ENCODE measurements at regions not wholly inside any gene's neighbourhood (a gene's known extent, or its start where the extent isn't known, plus 50 kb on each side); places are given as distances from the start of the nearest gene placed in this dataset.

- no peak for DNase-seq (ENCODE audit: low read depth)
- H3K4me3 ChIP-seq (ENCODE audit: low read depth, low read length): no peak overlapping the region
- TF ChIP-seq CTCF (IDR thresholded peaks at IDR 0.05; ENCODE audit: insufficient read depth, low read depth, low read length, missing control alignments): peak; percentile 12
These were observed 112.0 kb downstream of the PRLHR start for GRCh38 chr10:118483496-118483895.

DNA sequence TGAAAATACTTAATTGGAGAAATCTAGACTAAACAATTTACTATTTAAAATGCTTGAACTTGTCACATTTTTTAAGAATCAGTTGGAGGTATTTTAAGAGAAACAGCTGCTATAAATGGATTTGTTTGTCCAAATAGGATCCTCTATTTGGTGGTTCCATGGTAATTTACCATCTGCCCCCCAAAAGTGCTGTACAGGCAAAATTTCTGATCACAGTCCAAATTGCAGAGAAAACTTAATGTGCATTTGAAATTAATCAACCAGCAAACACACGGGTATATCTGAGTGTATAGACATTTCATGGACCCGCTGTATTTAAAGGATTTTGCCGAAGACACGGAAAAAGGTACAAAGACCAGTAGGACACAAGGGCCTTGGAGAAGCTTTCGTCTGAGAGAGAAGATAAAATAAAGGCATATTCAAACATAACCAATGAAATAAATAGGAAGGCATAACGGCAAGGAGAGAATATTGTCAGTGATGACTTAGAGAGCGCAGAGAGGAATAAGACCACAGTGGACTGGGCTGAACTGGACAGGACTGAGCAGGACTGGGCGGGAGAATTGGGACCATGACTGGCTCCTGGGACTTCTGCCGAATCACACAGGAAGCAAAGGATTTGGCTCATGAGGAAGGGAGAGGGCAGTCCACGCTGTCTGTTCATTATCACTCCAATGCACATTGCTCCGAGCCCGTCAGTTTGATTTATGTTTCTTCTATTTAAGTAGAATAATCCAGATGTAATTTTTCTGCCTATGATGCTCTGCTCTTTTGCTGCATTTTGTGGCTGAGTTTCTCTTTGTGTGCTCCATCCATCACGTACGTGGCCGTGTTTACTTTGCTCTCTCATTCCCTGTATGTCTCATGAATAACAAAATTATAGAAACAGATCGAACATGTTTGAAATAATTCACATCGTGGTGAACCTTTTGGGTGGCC, 112.8 kb downstream of the PRLHR start:
- no peak for TF ChIP-seq CTCF (IDR thresholded peaks at IDR 0.05; ENCODE audit: insufficient read depth, low read depth, low read length, missing control alignments)
- no peak overlapping the region for H3K4me3 ChIP-seq (ENCODE audit: low read depth, low read length)
- DNase-seq (ENCODE audit: low read depth): no peak

- no peak for TF ChIP-seq CTCF (IDR thresholded peaks at IDR 0.05; ENCODE audit: insufficient read depth, low read depth, low read length, missing control alignments)
- DNase-seq (ENCODE audit: low read depth): no peak
These were observed 113.6 kb downstream of the PRLHR start for GRCh38 chr10:118481871-118482270.

DNA sequence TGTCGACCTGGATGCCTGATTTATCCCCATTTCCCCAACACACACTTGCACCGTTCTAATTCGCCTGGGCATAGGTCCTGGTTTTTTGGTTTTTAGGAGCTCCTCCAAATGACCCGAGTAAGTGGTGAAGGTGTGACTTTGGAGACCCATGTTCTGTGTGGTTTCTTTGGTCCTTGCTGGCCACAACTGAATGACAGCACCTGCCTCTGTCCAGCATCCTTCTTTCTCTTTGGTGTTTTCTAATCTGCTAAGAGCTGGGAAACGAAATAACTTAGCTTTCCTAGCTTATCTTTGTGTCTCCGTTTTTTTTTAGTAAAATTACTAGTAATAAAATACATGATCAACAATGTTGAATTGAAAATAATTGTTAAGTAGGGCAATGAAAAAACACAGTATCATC, 120.2 kb downstream of the PRLHR start:
- TF ChIP-seq CTCF (IDR thresholded peaks at IDR 0.05; ENCODE audit: insufficient read depth, low read depth, low read length, missing control alignments): no peak
- no peak for DNase-seq (ENCODE audit: low read depth)
- no peak overlapping the region for H3K4me3 ChIP-seq (ENCODE audit: low read depth, low read length)

More at GRCh38 chr10:118481871-118482270, 113.6 kb downstream of the PRLHR start:
- H3K4me3 ChIP-seq (ENCODE audit: low read depth, low read length): no peak overlapping the region

GRCh38 chr10:118474111-118474510, 121.3 kb downstream of the PRLHR start:
- no peak for DNase-seq (ENCODE audit: low read depth)
- TF ChIP-seq CTCF (IDR thresholded peaks at IDR 0.05; ENCODE audit: insufficient read depth, low read depth, low read length, missing control alignments): no peak
- H3K4me3 ChIP-seq (ENCODE audit: low read depth, low read length): no peak overlapping the region

GRCh38 chr10:118473305-118473960, 122.0 kb downstream of the PRLHR start:
- no peak for TF ChIP-seq CTCF (IDR thresholded peaks at IDR 0.05; ENCODE audit: insufficient read depth, low read depth, low read length, missing control alignments)
- no peak for DNase-seq (ENCODE audit: low read depth)
- H3K4me3 ChIP-seq (ENCODE audit: low read depth, low read length): no peak overlapping the region

Measured in GM12865 (cell line).